ENCODE measurements at regions not wholly inside any gene's neighbourhood (a gene's known extent, or its start where the extent isn't known, plus 50 kb on each side); places are given as distances from the start of the nearest gene placed in this dataset.

DNA sequence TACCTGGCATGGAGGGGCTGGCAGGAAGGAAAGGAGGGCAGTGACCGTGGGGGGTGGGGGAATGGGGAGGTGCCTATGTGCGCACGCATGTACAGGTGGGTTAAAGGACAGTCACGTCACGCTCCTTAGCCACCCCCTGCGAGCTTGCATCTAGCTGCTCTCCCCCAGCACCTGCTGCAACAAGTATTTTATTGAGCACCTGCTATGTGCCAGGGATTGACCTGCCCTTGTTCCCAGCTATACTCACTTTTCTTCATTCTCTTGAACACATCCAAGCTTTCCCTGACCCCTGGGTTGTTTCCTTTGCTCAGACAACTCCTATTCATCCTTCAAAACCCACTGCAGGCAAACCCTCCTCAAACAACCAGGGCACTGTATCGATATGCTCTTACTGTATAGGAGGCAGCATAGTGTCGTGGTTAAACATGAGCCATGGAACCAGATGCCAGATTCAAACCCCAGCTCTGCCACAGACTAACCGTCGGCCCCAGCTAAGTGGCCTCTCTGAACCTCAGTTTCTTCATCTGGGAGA, 155.2 kb upstream of the CIBAR2 start:
- TF ChIP-seq, protein P1, sequence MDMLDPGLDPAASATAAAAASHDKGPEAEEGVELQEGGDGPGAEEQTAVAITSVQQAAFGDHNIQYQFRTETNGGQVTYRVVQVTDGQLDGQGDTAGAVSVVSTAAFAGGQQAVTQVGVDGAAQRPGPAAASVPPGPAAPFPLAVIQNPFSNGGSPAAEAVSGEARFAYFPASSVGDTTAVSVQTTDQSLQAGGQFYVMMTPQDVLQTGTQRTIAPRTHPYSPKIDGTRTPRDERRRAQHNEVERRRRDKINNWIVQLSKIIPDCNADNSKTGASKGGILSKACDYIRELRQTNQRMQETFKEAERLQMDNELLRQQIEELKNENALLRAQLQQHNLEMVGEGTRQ (IDR thresholded peaks at IDR 0.05; ENCODE audit: low read depth, low read length): no peak
- no peak for TF ChIP-seq MAZ (IDR thresholded peaks at IDR 0.05; ENCODE audit: borderline replicate concordance, low read depth, low read length)
- TF ChIP-seq RCOR1 (IDR thresholded peaks at IDR 0.05; ENCODE audit: insufficient replicate concordance, low read length): no peak
- TF ChIP-seq, protein P2, sequence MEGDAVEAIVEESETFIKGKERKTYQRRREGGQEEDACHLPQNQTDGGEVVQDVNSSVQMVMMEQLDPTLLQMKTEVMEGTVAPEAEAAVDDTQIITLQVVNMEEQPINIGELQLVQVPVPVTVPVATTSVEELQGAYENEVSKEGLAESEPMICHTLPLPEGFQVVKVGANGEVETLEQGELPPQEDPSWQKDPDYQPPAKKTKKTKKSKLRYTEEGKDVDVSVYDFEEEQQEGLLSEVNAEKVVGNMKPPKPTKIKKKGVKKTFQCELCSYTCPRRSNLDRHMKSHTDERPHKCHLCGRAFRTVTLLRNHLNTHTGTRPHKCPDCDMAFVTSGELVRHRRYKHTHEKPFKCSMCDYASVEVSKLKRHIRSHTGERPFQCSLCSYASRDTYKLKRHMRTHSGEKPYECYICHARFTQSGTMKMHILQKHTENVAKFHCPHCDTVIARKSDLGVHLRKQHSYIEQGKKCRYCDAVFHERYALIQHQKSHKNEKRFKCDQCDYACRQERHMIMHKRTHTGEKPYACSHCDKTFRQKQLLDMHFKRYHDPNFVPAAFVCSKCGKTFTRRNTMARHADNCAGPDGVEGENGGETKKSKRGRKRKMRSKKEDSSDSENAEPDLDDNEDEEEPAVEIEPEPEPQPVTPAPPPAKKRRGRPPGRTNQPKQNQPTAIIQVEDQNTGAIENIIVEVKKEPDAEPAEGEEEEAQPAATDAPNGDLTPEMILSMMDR (conservative IDR thresholded peaks at IDR 0.05; ENCODE audit: low read depth, low read length): no peak
- no peak for TF ChIP-seq POLR2A (IDR thresholded peaks at IDR 0.05; ENCODE audit: low read depth, low read length)
- TF ChIP-seq, protein P3, sequence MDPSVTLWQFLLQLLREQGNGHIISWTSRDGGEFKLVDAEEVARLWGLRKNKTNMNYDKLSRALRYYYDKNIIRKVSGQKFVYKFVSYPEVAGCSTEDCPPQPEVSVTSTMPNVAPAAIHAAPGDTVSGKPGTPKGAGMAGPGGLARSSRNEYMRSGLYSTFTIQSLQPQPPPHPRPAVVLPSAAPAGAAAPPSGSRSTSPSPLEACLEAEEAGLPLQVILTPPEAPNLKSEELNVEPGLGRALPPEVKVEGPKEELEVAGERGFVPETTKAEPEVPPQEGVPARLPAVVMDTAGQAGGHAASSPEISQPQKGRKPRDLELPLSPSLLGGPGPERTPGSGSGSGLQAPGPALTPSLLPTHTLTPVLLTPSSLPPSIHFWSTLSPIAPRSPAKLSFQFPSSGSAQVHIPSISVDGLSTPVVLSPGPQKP (IDR thresholded peaks at IDR 0.05; ENCODE audit: borderline replicate concordance, low read depth, low read length): no peak
- no peak for TF ChIP-seq RAD21 (IDR thresholded peaks at IDR 0.05; ENCODE audit: low read length)
- no peak for TF ChIP-seq BHLHE40 (IDR thresholded peaks at IDR 0.05; ENCODE audit: low read depth, low read length)
- no peak for TF ChIP-seq SMC3 (IDR thresholded peaks at IDR 0.05; ENCODE audit: low read depth, low read length)

All from IMR-90 (cell line).